ENCODE measurements at regions not wholly inside any gene's neighbourhood (a gene's known extent, or its start where the extent isn't known, plus 50 kb on each side); places are given as distances from the start of the nearest gene placed in this dataset.

- ATAC-seq (no peak), FAIRE-seq (no peak), DNase-seq (ENCODE audit: low read depth in 1 of 2, low spot score in 1 of 2) (no peak)
- CTCF ChIA-PET: no interaction called here
- Histone ChIP-seq H3K4me2 (no peak overlapping the region), H3K4me1 (peaks cover 3% of the 10 kb centered on the region; the same call in 1 of the 3 replicates), H3K9me3 (no peaks in the 10 kb centered on the region), H3K4me3 (no peak overlapping the region), H3K27ac (no peak overlapping the region)
- TF ChIP-seq PHF8 (IDR thresholded peaks at IDR 0.05; ENCODE audit: borderline replicate concordance, low read depth) (no peak), EP300 (IDR thresholded peaks at IDR 0.05) (no peak), ZFP36 (IDR thresholded peaks at IDR 0.05; ENCODE audit: borderline replicate concordance, partially characterized antibody) (no peak), GATA3 (IDR thresholded peaks at IDR 0.05; ENCODE audit: borderline replicate concordance) (no peak), RAD21 (conservative IDR thresholded peaks at IDR 0.05 in 1 of 2, IDR thresholded peaks at IDR 0.05 in 1 of 2) (no peak), JUN (IDR thresholded peaks at IDR 0.05) (no peak), MAFK (IDR thresholded peaks at IDR 0.05; ENCODE audit: partially characterized antibody) (no peak), ELK1 (IDR thresholded peaks at IDR 0.05; ENCODE audit: low read depth, low read length) (no peak), ZC3H11A (IDR thresholded peaks at IDR 0.05) (no peak), FOXS1 (CRISPR knock-in tag; IDR thresholded peaks at IDR 0.05) (no peak), BHLHE40 (IDR thresholded peaks at IDR 0.05; ENCODE audit: low read depth, low read length) (no peak), MAZ (IDR thresholded peaks at IDR 0.05; ENCODE audit: borderline replicate concordance, low read depth, low read length) (no peak), RFX5 (IDR thresholded peaks at IDR 0.05) (no peak), E2F6 (IDR thresholded peaks at IDR 0.05; ENCODE audit: borderline replicate concordance, low read depth) (no peak), CTCF (IDR thresholded peaks at IDR 0.05) (no peak), RNF2 (IDR thresholded peaks at IDR 0.05; ENCODE audit: borderline replicate concordance, low read depth) (no peak), ZSCAN20 (CRISPR knock-in tag; IDR thresholded peaks at IDR 0.05) (no peak), SREBF2 (IDR thresholded peaks at IDR 0.05) (no peak)
- POLR2A ChIA-PET: no interaction called here
- WGBS (ENCODE audit: missing lambda C conversion rate): 76% methylated on average over 4 of the region's 4 CpGs
These were observed 206.9 kb upstream of the FMN2 start for GRCh38 chr1:239884796-239885195.

- no peak for DNase-seq (ENCODE audit: low read depth in 1 of 2, low spot score in 1 of 2)
- no peak overlapping the region for H3K4me3 ChIP-seq
These were observed 205.4 kb upstream of the FMN2 start for GRCh38 chr1:239886266-239886665.

GRCh38 chr1:239888639-239889038 is 203.0 kb upstream of the FMN2 start:
- TF ChIP-seq KDM1A (IDR thresholded peaks at IDR 0.05; ENCODE audit: low read depth): no peak
- Histone ChIP-seq H3K27ac (no peak overlapping the region), H3K4me1 (peaks cover 21% of the 10 kb centered on the region), H3K4me3 (no peak overlapping the region), H3K9me3 (no peaks in the 10 kb centered on the region), H3K4me2 (no peak overlapping the region)
- CTCF ChIA-PET: interaction anchor here (0.7 to 1.6 kb wide), 2 partner anchors 9 to 28 kb away, joined by 5 to 9 read pairs; no protein-coding TSS in a partner anchor
- ATAC-seq (no peak), FAIRE-seq (no peak), DNase-seq (ENCODE audit: low read depth in 1 of 2, low spot score in 1 of 2) (no peak)
- POLR2A ChIA-PET: no interaction called here
- 68% methylated on average over 4 of the region's 4 CpGs for WGBS (ENCODE audit: missing lambda C conversion rate)

More at GRCh38 chr1:239886266-239886665, 205.4 kb upstream of the FMN2 start:
- Histone ChIP-seq H3K27ac (no peak overlapping the region), H3K9me3 (no peaks in the 10 kb centered on the region), H3K4me2 (no peak overlapping the region), H3K4me1 (peaks cover 3% of the 10 kb centered on the region; the same call in 1 of the 3 replicates)
- no peak for FAIRE-seq
- WGBS (ENCODE audit: missing lambda C conversion rate): 67% methylated on average over 5 of the region's 5 CpGs
- CTCF ChIA-PET: interaction anchor here (1.2 kb wide), 1 partner anchor 12 kb away, joined by 4 read pairs; no protein-coding TSS in a partner anchor
- POLR2A ChIA-PET: no interaction called here
- ATAC-seq: no peak
- TF ChIP-seq TP53 (CRISPR knock-in tag; IDR thresholded peaks at IDR 0.05) (no peak), EP300 (IDR thresholded peaks at IDR 0.05) (no peak)

Measured in A549 (cell line).